NOMO-1 treated with DMSO at 0.1 percent for 48 hours (cell line): ENCODE measurements at regions not wholly inside any gene's neighbourhood (a gene's known extent, or its start where the extent isn't known, plus 50 kb on each side); places are given as distances from the start of the nearest gene placed in this dataset.

Source experiments
- DNase-seq: peaks from one replicate; lab custom pipeline; 2025; ENCODE audit not compliant: unreplicated experiment; lab: John Stamatoyannopoulos, UW

- DNase-seq = no peak
Observed at GRCh38 chr11:111444040-111444439, 65.0 kb upstream of the POU2AF1 start.

GRCh38 chr11:111443640-111444039 is 64.6 kb upstream of the POU2AF1 start:
- no peak for DNase-seq

- no peak for DNase-seq
Observed at GRCh38 chr11:111443032-111443431, 64.0 kb upstream of the POU2AF1 start.

GRCh38 chr11:111441443-111441842 is 62.4 kb upstream of the POU2AF1 start:
- DNase-seq = no peak

- no peak for DNase-seq
Observed at GRCh38 chr11:111440416-111441205, 61.5 kb upstream of the POU2AF1 start.

GRCh38 chr11:111439901-111440300 is 60.8 kb upstream of the POU2AF1 start:
- DNase-seq = no peak

GRCh38 chr11:111438846-111439520 is 59.9 kb upstream of the POU2AF1 start:
- DNase-seq = no peak

- DNase-seq = no peak
Observed at GRCh38 chr11:111438168-111438567, 59.1 kb upstream of the POU2AF1 start.

- DNase-seq = no peak
Observed at GRCh38 chr11:111435046-111435698, 56.1 kb upstream of the POU2AF1 start.

- peak; percentile 87 for DNase-seq
Observed at GRCh38 chr11:111429066-111429506, 50.0 kb upstream of the POU2AF1 start.
